ENCODE measurements at regions not wholly inside any gene's neighbourhood (a gene's known extent, or its start where the extent isn't known, plus 50 kb on each side); places are given as distances from the start of the nearest gene placed in this dataset.

DNA sequence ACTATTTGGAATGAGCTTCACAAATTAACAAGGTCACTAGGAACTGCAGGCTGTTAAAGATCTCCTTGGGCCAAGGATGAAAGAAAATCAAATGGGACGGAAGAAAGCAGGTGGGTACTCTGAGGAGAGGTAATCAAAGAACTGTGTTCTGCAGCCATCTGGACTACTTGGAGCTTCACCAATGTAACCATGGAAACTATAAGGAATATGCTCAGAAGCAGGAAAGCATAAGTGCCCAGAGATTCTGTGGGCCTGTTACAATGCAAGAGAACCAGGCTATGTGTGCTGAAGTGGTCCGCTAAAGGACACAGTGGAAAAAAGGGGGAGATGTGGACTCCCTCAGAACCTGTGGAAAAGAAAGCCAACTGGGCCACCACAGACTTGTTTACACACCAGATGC lies 238.5 kb downstream of the PTGER3 start:
- H3K4me3 ChIP-seq (replicated peaks; ENCODE audit: low read depth, low read length) = no peak overlapping the region
- TF ChIP-seq, protein P1, sequence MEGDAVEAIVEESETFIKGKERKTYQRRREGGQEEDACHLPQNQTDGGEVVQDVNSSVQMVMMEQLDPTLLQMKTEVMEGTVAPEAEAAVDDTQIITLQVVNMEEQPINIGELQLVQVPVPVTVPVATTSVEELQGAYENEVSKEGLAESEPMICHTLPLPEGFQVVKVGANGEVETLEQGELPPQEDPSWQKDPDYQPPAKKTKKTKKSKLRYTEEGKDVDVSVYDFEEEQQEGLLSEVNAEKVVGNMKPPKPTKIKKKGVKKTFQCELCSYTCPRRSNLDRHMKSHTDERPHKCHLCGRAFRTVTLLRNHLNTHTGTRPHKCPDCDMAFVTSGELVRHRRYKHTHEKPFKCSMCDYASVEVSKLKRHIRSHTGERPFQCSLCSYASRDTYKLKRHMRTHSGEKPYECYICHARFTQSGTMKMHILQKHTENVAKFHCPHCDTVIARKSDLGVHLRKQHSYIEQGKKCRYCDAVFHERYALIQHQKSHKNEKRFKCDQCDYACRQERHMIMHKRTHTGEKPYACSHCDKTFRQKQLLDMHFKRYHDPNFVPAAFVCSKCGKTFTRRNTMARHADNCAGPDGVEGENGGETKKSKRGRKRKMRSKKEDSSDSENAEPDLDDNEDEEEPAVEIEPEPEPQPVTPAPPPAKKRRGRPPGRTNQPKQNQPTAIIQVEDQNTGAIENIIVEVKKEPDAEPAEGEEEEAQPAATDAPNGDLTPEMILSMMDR (IDR thresholded peaks at IDR 0.05; ENCODE audit: insufficient read depth, low read length, poor library complexity, severe bottlenecking) = no peak
- no peaks in the 10 kb centered on the region for H3K36me3 ChIP-seq (ENCODE audit: control insufficient read depth, insufficient read depth, low read length)
- no peaks in the 10 kb centered on the region for H3K27me3 ChIP-seq (replicated peaks; ENCODE audit: control insufficient read depth, insufficient read depth, low read length)
- DNase-seq (ENCODE audit: extremely low read depth, insufficient read length) = no peak

DNA sequence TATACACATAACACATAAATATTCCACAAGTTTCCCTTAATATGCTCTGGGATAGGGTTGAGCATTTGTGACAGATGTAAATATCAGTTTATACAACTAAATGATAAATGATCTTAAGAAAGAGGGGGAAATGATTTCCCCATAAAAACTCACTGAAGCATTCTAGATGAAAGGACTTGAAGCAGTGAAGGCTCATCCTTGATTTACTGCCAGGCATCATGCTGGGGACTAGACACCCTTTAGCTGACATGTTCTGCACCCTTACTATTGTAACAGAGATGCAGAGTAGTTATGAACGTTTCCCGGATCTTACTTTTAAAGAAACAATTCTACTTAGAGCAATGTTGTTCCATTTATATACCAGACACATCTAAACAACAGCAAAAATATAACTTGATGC lies 235.8 kb downstream of the PTGER3 start:
- H3K4me3 ChIP-seq (replicated peaks; ENCODE audit: low read depth, low read length) = no peak overlapping the region
- no peak for DNase-seq (ENCODE audit: extremely low read depth, insufficient read length)
- H3K36me3 ChIP-seq (ENCODE audit: control insufficient read depth, insufficient read depth, low read length) = no peaks in the 10 kb centered on the region
- TF ChIP-seq, protein P1 (IDR thresholded peaks at IDR 0.05; ENCODE audit: insufficient read depth, low read length, poor library complexity, severe bottlenecking) = no peak
- H3K27me3 ChIP-seq (replicated peaks; ENCODE audit: control insufficient read depth, insufficient read depth, low read length) = no peaks in the 10 kb centered on the region

DNA sequence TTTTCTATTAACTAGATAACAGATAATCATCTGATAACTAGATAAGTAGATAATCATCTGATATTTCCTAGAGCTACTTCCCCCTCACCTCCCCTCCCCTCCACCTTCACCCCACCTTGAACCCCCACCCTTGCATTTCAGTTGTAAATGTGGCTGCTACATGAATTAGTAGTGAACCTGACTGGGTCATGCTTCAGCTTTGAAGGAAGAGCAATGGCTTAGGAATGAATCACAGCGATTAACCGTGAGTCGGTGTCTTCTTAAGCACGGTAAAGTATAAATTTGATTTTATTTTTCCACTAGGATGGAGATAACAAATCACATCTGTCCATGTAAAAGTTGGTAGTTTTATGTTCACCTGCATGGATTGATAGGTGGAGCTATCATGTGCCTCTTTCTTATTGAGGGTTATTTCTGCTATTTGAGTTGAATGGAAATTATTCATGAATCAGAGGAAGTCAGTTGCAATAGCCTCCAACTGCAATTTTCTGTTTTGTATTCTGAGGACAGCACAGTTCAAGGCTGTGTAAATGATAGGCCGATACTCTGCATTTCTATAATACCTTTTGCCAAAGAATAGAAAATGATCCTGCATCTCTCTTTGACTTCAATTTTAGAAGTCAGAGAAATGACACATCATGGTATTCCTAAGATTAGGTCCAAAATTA lies 235.0 kb downstream of the PTGER3 start:
- TF ChIP-seq, protein P1 (IDR thresholded peaks at IDR 0.05; ENCODE audit: insufficient read depth, low read length, poor library complexity, severe bottlenecking) = no peak
- Histone ChIP-seq H3K36me3 (ENCODE audit: control insufficient read depth, insufficient read depth, low read length) (no peaks in the 10 kb centered on the region), H3K4me3 (replicated peaks; ENCODE audit: low read depth, low read length) (no peak overlapping the region), H3K27me3 (replicated peaks; ENCODE audit: control insufficient read depth, insufficient read depth, low read length) (no peaks in the 10 kb centered on the region)
- no peak for DNase-seq (ENCODE audit: extremely low read depth, insufficient read length)

DNA sequence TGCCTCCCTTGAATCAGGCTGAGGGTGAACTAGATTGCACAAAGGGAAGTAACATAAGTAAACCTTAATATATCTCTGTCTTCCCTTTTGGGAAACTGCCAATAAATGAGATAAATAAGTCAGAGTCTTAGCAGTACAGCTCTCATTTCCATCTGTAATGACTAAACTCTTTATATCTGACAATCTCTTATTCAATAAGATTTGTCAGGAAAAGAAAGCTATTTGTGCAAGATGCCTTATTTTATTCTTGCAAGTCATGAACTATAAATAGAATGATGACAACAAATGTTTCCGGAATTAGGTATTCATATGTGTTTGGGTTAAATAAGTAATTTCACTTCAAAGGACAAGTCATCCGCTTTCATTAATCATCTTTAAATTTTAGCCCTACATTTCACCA lies 229.2 kb downstream of the PTGER3 start:
- DNase-seq (ENCODE audit: extremely low read depth, insufficient read length) = no peak
- TF ChIP-seq, protein P1 (IDR thresholded peaks at IDR 0.05; ENCODE audit: insufficient read depth, low read length, poor library complexity, severe bottlenecking) = no peak

DNA sequence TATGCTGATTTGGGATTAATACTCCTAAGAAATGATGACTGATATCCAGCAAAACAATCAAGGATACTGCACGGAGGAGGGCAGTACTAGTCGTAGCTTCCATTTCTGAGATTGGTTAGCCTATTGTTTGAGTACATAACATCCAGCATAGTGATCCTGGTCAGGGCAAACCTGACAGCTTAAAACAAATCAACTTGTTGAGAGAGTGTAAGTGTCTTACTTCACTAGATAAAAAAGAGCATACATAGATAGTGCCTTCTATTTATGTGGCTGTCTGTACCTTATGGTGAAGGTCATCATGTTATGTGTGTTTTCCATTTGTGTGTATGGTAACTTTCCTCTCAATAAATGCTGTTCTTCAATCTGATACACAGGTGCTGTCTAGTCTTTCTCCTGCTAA lies 228.4 kb downstream of the PTGER3 start:
- Histone ChIP-seq H3K36me3 (ENCODE audit: control insufficient read depth, insufficient read depth, low read length) (no peaks in the 10 kb centered on the region), H3K4me3 (replicated peaks; ENCODE audit: low read depth, low read length) (no peak overlapping the region), H3K27me3 (replicated peaks; ENCODE audit: control insufficient read depth, insufficient read depth, low read length) (no peaks in the 10 kb centered on the region; the same call in 1 of the 2 replicates)
- DNase-seq (ENCODE audit: extremely low read depth, insufficient read length) = no peak
- TF ChIP-seq, protein P1 (IDR thresholded peaks at IDR 0.05; ENCODE audit: insufficient read depth, low read length, poor library complexity, severe bottlenecking) = no peak

More for the DNA sequence above, 229.2 kb downstream of the PTGER3 start:
- H3K36me3 ChIP-seq (ENCODE audit: control insufficient read depth, insufficient read depth, low read length) = no peaks in the 10 kb centered on the region
- H3K27me3 ChIP-seq (replicated peaks; ENCODE audit: control insufficient read depth, insufficient read depth, low read length) = no peaks in the 10 kb centered on the region; the same call in 1 of the 2 replicates
- no peak overlapping the region for H3K4me3 ChIP-seq (replicated peaks; ENCODE audit: low read depth, low read length)

DNA sequence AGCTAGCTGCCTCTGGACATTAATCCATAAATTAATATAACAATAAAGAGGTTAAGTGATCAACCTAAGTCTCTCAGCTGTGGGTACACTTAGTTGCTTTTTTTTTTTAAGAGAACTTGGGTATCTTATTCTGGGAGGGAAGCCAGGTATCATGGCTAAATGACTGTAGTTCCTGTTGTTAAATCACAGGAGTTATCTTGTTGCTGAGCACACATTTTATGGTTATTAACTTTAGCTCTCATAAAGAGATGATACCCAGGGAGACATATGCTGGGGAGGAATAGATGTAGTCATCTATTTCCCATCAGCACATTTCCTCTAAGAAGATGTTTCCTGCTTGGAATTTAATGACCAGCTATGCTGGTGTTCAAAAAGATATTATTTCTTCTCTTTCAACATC lies 227.8 kb downstream of the PTGER3 start:
- TF ChIP-seq, protein P1 (IDR thresholded peaks at IDR 0.05; ENCODE audit: insufficient read depth, low read length, poor library complexity, severe bottlenecking) = no peak

More for the DNA sequence above, 227.8 kb downstream of the PTGER3 start:
- H3K27me3 ChIP-seq (replicated peaks; ENCODE audit: control insufficient read depth, insufficient read depth, low read length) = no peaks in the 10 kb centered on the region; the same call in 1 of the 2 replicates
- no peak overlapping the region for H3K4me3 ChIP-seq (replicated peaks; ENCODE audit: low read depth, low read length)
- no peak for DNase-seq (ENCODE audit: extremely low read depth, insufficient read length)
- no peaks in the 10 kb centered on the region for H3K36me3 ChIP-seq (ENCODE audit: control insufficient read depth, insufficient read depth, low read length)
